Karpas-422 (cell line): ENCODE measurements at regions not wholly inside any gene's neighbourhood (a gene's known extent, or its start where the extent isn't known, plus 50 kb on each side); places are given as distances from the start of the nearest gene placed in this dataset.

Experiments used
- DNase-seq: peaks from one replicate; pipeline ENCODE4 v3.0.0-alpha.2; 2015
- H2AFZ ChIP-seq: fragments of 200-600 bp; sonication (generic); 2 replicates; pipeline ENCODE4 v1.6.1; 2014; ENCODE audit warnings: antibody characterized with exemption, low read length, mixed read lengths
- H3K27ac ChIP-seq: fragments of 200-600 bp; sonication (generic); 2 replicates; pipeline ENCODE4 v1.5.1; 2014; ENCODE audit warnings: mild to moderate bottlenecking, low read length, moderate library complexity
- H3K27me3 ChIP-seq: fragments of 200-600 bp; sonication (generic); 2 replicates; pipeline ENCODE4 v1.6.1; 2014; ENCODE audit warnings: low read length, mixed read lengths
- H3K36me3 ChIP-seq: fragments of 200-600 bp; sonication (generic); 2 replicates; pipeline ENCODE4 v1.6.1; 2014; ENCODE audit warnings: low read length, mixed read lengths; ENCODE audit not compliant: insufficient read depth
- H3K4me1 ChIP-seq: fragments of 200-600 bp; sonication (generic); 2 replicates; pipeline ENCODE4 v1.6.1; 2014; ENCODE audit warnings: mild to moderate bottlenecking, low read length, mixed read lengths
- H3K4me2 ChIP-seq: fragments of 200-600 bp; sonication (generic); 2 replicates; pipeline ENCODE4 v1.6.1; 2014; ENCODE audit warnings: low read length, low read depth, mild to moderate bottlenecking; ENCODE audit not compliant: poor library complexity, severe bottlenecking
- H3K4me3 ChIP-seq: fragments of 200-600 bp; sonication (generic); 2 replicates; pipeline ENCODE4 v1.5.1; 2014; ENCODE audit warnings: mild to moderate bottlenecking, antibody characterized with exemption, low read length, mixed read lengths
- H3K79me2 ChIP-seq: fragments of 200-600 bp; sonication (generic); 2 replicates; pipeline ENCODE4 v1.6.1; 2014; ENCODE audit warnings: mild to moderate bottlenecking, low read length, mixed read lengths
- H3K9ac ChIP-seq: fragments of 200-600 bp; sonication (generic); 2 replicates; pipeline ENCODE4 v1.6.0; 2014; ENCODE audit warnings: low read length
- H3K9me2 ChIP-seq: fragments of 200-600 bp; sonication (generic), shearing (Covaris generic); replicated peaks from 2 replicates; pipeline ENCODE4 v1.6.0; 2014; ENCODE audit warnings: mild to moderate bottlenecking, low read length, moderate library complexity; ENCODE audit not compliant: insufficient read depth
- H3K9me3 ChIP-seq: fragments of 300-700, 200-600 bp; sonication (generic); 2 replicates; pipeline ENCODE4 v1.6.1; 2014; ENCODE audit warnings: low read length, mixed read lengths
- H4K20me1 ChIP-seq: fragments of 200-600 bp; sonication (generic); 2 replicates; pipeline ENCODE4 v1.6.1; 2014; ENCODE audit warnings: mild to moderate bottlenecking, antibody characterized with exemption, low read length, low read depth; ENCODE audit not compliant: insufficient read depth

DNA sequence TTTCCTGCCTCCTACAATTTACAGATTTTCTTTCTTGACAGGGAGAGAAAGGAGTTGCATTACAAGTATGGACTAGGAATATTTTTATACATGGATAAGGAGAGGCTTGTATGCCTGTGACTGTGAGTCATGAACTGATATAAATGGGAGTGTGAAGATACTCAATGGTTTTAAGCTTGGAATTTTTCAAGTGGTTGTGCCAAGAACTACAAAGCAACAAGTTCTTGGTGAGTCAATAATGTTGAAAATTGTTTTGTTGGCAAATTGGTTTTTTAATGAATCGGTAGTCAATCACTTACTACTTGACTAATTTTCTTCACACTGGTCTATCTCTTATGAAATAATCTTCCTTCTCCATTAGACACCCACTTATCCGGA, 58.9 kb upstream of the HMGA2 start:
- Histone ChIP-seq H3K36me3 (no peaks in the 10 kb centered on the region), H3K9ac (no peak overlapping the region), H3K27me3 (no peaks in the 10 kb centered on the region), H3K4me1 (no peaks in the 10 kb centered on the region), H2AFZ (no peak overlapping the region), H3K9me2 (no peaks in the 10 kb centered on the region), H3K4me3 (no peak overlapping the region), H3K27ac (no peak overlapping the region), H3K9me3 (no peaks in the 10 kb centered on the region), H4K20me1 (no peaks in the 10 kb centered on the region), H3K79me2 (no peaks in the 10 kb centered on the region), H3K4me2 (no peak overlapping the region)
- no peak for DNase-seq

DNA sequence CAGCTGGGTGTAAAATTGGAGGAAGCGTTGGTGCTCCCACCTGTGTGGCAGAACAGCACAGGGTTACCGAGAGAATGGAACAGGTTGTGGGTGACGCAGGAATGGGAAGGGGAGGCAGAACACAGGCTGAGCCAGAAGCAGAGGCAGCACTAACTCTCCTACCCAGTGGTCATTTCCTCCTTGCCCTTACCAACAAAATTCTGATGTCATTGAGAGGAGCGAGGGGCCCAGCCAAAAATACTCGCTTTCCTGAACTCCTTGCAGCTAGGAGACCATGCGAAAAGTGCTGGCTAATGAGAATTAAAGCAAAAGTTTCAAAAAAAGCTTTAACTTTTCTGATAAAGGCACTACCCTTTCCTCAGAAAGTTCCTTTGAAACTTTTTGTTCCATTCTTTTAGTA, 54.4 kb upstream of the HMGA2 start:
- H3K4me2 ChIP-seq = no peak overlapping the region
- no peaks in the 10 kb centered on the region for H3K9me2 ChIP-seq
- no peak overlapping the region for H2AFZ ChIP-seq
- no peaks in the 10 kb centered on the region for H3K79me2 ChIP-seq
- DNase-seq = no peak
- H3K9me3 ChIP-seq = no peaks in the 10 kb centered on the region
- H3K4me3 ChIP-seq = no peak overlapping the region
- H3K9ac ChIP-seq = no peak overlapping the region
- no peaks in the 10 kb centered on the region for H3K36me3 ChIP-seq
- no peak overlapping the region for H3K27ac ChIP-seq
- H3K27me3 ChIP-seq = no peaks in the 10 kb centered on the region
- no peaks in the 10 kb centered on the region for H4K20me1 ChIP-seq
- no peaks in the 10 kb centered on the region for H3K4me1 ChIP-seq
